ENCODE measurements at regions not wholly inside any gene's neighbourhood (a gene's known extent, or its start where the extent isn't known, plus 50 kb on each side); places are given as distances from the start of the nearest gene placed in this dataset.
A peak's percentile ranks its signal among the peaks of the same experiment; 100 is the strongest.

DNA sequence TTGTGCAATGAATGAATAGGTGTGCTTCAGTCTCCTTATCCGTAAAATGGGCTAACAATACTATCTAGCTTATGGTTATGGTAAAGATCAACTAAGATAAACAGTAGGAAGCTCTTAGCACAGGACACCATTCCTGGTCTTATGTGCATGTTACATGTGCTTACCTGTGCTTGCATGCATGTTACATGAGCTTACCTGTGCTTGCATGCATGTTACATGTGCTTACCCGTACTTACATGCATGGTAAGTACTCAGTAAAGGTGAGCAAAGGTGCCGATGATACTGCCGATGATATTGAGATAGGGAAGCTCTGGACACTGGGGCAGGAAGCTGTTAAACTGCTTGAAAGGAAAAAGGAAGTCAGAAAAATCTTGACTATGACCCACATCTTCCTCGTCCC, 211.0 kb upstream of the USP24 start:
- TF ChIP-seq, protein P1, sequence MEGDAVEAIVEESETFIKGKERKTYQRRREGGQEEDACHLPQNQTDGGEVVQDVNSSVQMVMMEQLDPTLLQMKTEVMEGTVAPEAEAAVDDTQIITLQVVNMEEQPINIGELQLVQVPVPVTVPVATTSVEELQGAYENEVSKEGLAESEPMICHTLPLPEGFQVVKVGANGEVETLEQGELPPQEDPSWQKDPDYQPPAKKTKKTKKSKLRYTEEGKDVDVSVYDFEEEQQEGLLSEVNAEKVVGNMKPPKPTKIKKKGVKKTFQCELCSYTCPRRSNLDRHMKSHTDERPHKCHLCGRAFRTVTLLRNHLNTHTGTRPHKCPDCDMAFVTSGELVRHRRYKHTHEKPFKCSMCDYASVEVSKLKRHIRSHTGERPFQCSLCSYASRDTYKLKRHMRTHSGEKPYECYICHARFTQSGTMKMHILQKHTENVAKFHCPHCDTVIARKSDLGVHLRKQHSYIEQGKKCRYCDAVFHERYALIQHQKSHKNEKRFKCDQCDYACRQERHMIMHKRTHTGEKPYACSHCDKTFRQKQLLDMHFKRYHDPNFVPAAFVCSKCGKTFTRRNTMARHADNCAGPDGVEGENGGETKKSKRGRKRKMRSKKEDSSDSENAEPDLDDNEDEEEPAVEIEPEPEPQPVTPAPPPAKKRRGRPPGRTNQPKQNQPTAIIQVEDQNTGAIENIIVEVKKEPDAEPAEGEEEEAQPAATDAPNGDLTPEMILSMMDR (IDR thresholded peaks at IDR 0.05; ENCODE audit: unreplicated experiment) = no peak
- ChIA-PET POLR2A (no interaction called here), CTCF (no interaction called here)
- no peak for DNase-seq (ENCODE audit: unreplicated experiment)
- no TSS peak for BruUV-seq (replicated peaks)
- H3K27me3 Mint-ChIP-seq (ENCODE audit: insufficient read depth, unreplicated experiment) = no peaks in the 10 kb centered on the region
- H3K27ac Mint-ChIP-seq (ENCODE audit: low read depth, unreplicated experiment) = peak overlapping the region; percentile 6
- H3K36me3 Mint-ChIP-seq (ENCODE audit: insufficient read depth, unreplicated experiment) = no peaks in the 10 kb centered on the region
- peaks cover 20% of the 10 kb centered on the region for H3K4me1 Mint-ChIP-seq (ENCODE audit: insufficient read depth, unreplicated experiment)
- intact Hi-C loops (cut with micrococcal nuclease) = no loop called here
- no peaks in the 10 kb centered on the region for H3K9me3 Mint-ChIP-seq (ENCODE audit: unreplicated experiment)
- H3K4me3 Mint-ChIP-seq (ENCODE audit: unreplicated experiment) = no peak overlapping the region

DNA sequence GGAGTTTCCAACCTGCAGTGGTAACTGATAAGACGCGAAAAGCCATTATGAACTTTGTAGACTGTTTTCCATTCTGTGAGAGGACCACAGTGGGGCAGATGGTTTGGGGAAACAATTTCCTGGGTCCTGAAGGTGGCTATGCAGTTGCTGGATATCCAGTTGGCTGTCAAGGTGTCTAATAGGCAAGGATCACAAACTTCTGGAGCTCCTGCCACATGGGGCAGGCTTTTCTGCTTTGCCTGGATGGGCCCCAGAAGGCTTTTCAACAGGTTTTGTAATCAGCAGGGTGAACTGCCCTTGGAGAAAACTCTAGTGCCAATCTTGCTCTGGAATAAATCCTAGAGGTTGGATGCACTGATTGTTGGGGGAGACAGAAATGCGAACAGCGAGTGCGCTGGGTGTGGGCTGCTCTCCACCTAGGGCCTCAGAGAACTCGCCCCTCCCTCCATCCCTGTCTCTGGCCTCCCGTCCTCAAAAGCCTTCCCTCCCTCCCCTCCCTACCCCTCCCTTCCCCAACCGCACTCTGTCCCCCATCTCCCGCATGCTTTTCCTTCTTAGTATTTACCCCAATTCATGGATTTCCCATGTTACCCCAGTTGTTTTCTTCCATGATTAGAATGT, 210.3 kb upstream of the USP24 start:
- no peak overlapping the region for H3K27ac Mint-ChIP-seq (ENCODE audit: low read depth, unreplicated experiment)
- peaks cover 20% of the 10 kb centered on the region for H3K4me1 Mint-ChIP-seq (ENCODE audit: insufficient read depth, unreplicated experiment)
- TF ChIP-seq, protein P1 (IDR thresholded peaks at IDR 0.05; ENCODE audit: unreplicated experiment) = no peak
- H3K4me3 Mint-ChIP-seq (ENCODE audit: unreplicated experiment) = no peak overlapping the region
- no peaks in the 10 kb centered on the region for H3K9me3 Mint-ChIP-seq (ENCODE audit: unreplicated experiment)
- no TSS peak for BruUV-seq (replicated peaks)
- DNase-seq (ENCODE audit: unreplicated experiment) = no peak
- POLR2A ChIA-PET = no interaction called here
- H3K27me3 Mint-ChIP-seq (ENCODE audit: insufficient read depth, unreplicated experiment) = no peaks in the 10 kb centered on the region
- no peaks in the 10 kb centered on the region for H3K36me3 Mint-ChIP-seq (ENCODE audit: insufficient read depth, unreplicated experiment)
- CTCF ChIA-PET = no interaction called here
- intact Hi-C loops (cut with micrococcal nuclease) = no loop called here

DNA sequence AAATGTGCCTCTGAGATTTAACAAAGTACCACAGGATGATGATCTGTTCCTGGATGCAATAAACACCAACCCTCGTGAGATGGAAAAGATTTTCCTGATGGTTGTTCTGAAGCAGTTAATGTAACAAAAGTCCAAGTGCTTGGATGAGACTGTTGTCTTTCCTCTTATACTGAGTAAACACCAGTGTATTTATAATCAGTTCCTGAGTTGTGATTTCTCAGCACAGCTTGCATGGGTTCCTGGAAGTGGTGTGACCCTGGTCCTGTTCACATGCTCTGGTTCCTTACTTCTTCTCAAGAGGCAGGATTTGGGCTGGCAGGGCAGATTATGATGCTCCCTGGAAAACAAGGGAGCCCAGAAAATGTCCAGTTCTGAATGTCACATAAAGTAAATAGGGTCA, 208.2 kb upstream of the USP24 start:
- H3K4me1 Mint-ChIP-seq (ENCODE audit: insufficient read depth, unreplicated experiment) = peaks cover 3% of the 10 kb centered on the region
- intact Hi-C loops (cut with micrococcal nuclease) = no loop called here
- no TSS peak for BruUV-seq (replicated peaks)

DNA sequence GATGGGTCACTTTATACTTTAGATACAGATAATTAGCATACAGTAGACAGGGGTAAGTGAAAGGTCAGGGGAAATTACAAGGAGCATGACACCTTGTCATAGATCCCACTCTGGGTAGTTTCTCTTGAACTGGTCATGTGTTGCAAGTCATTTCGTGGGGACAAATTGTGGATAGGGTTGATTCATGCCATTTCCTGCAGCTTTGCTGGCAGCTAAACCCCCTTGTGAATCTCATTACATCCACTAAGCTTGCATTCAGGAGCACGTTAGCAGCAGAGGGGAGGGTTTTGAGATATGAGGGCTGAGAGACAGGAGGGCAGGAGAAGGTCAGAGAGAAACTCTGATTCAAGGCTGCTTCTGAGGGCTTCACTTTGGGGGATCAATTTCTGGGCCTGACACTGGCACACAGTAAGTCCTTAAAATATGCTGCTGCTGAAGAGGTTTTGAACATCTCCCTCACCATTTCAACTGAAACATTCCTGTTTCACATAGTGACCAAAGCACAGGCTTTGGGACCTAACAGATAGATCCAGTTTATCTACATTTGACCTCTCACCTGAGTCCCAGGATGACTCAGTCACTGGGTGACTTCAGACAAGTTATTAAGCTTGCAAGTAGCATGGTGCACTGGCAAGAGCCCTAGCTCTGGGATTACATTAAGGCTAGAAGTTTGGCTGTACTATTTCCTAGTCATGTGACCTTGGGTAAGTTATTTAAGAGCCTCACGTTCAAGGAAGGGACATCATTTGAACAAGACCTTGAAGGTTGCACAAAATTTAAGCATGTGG, 206.0 kb upstream of the USP24 start:
- Mint-ChIP-seq H3K27me3 (ENCODE audit: insufficient read depth, unreplicated experiment) (no peaks in the 10 kb centered on the region), H3K4me1 (ENCODE audit: insufficient read depth, unreplicated experiment) (no peaks in the 10 kb centered on the region), H3K27ac (ENCODE audit: low read depth, unreplicated experiment) (no peak overlapping the region), H3K9me3 (ENCODE audit: unreplicated experiment) (no peaks in the 10 kb centered on the region), H3K4me3 (ENCODE audit: unreplicated experiment) (no peak overlapping the region), H3K36me3 (ENCODE audit: insufficient read depth, unreplicated experiment) (no peaks in the 10 kb centered on the region)
- ChIA-PET CTCF (interaction anchor here (0.7 kb wide), 1 partner anchor 25 kb away, joined by 3 read pairs; no protein-coding TSS in a partner anchor), POLR2A (interaction anchor here (1.1 kb wide), 1 partner anchor 23 kb away, joined by 3 read pairs; no protein-coding TSS in a partner anchor)
- BruUV-seq (replicated peaks) = no TSS peak
- DNase-seq (ENCODE audit: unreplicated experiment) = peak; percentile 6
- intact Hi-C loops (cut with micrococcal nuclease) = no loop called here
- TF ChIP-seq, protein P1 (IDR thresholded peaks at IDR 0.05; ENCODE audit: unreplicated experiment) = no peak

More for the DNA sequence above, 208.2 kb upstream of the USP24 start:
- no peaks in the 10 kb centered on the region for H3K36me3 Mint-ChIP-seq (ENCODE audit: insufficient read depth, unreplicated experiment)
- TF ChIP-seq, protein P1 (IDR thresholded peaks at IDR 0.05; ENCODE audit: unreplicated experiment) = no peak
- H3K27me3 Mint-ChIP-seq (ENCODE audit: insufficient read depth, unreplicated experiment) = no peaks in the 10 kb centered on the region
- no peak for DNase-seq (ENCODE audit: unreplicated experiment)
- no peaks in the 10 kb centered on the region for H3K9me3 Mint-ChIP-seq (ENCODE audit: unreplicated experiment)
- ChIA-PET POLR2A (no interaction called here), CTCF (no interaction called here)
- H3K27ac Mint-ChIP-seq (ENCODE audit: low read depth, unreplicated experiment) = no peak overlapping the region
- H3K4me3 Mint-ChIP-seq (ENCODE audit: unreplicated experiment) = no peak overlapping the region

Measured in MCF 10A (cell line).